Kidney (tissue), 13 donors: ENCODE measurements at regions not wholly inside any gene's neighbourhood (a gene's known extent, or its start where the extent isn't known, plus 50 kb on each side); places are given as distances from the start of the nearest gene placed in this dataset.

Source experiments
- DNase-seq, 5 donors: peaks; one replicate each; pipeline ENCODE4 v3.0.0-alpha.2; 2013 to 2020
- FAIRE-seq: peaks from 2 replicates; lab custom pipeline; 2012; peaks lifted over from hg19 to GRCh38; lab: Jason Lieb, UNC
- H3K27ac ChIP-seq, 2 donors: one replicate each; pipeline ENCODE4 v1.7.0; 2013; ENCODE audit warnings: low read depth in 2 of 2, low read length in 2 of 2, inconsistent platforms in 1 of 2
- H3K27me3 ChIP-seq: one replicate; pipeline ENCODE4 v1.7.1; 2013; ENCODE audit warnings: low read length, inconsistent platforms; ENCODE audit not compliant: control insufficient read depth, insufficient read depth
- H3K36me3 ChIP-seq, 3 donors: one replicate each; pipeline versions ENCODE4 v1.7.0 to v1.7.1; 2013; ENCODE audit warnings: low read length in 3 of 3, control low read depth in 1 of 3, inconsistent platforms in 1 of 3; ENCODE audit not compliant: insufficient read depth in 3 of 3, control insufficient read depth in 2 of 3
- H3K4me1 ChIP-seq, 3 donors: one replicate each; pipeline versions ENCODE4 v1.7.0 to v1.7.1; 2013; ENCODE audit warnings: low read length in 3 of 3, inconsistent platforms in 1 of 3, low read depth in 1 of 3; ENCODE audit not compliant: control insufficient read depth in 2 of 3, insufficient read depth in 2 of 3
- H3K4me3 ChIP-seq, 3 donors: one replicate each; pipeline versions ENCODE4 v1.7.0 to v1.8.1; 2013; ENCODE audit warnings: low read length in 3 of 3, control low read depth in 1 of 3, inconsistent platforms in 1 of 3
- H3K9ac ChIP-seq, 3 donors: one replicate each; pipeline versions ENCODE4 v1.7.0 to v1.7.1; 2013; ENCODE audit warnings: low read length in 3 of 3, control low read depth in 1 of 3, inconsistent platforms in 1 of 3
- H3K9me3 ChIP-seq, 3 donors: one replicate each; pipeline versions ENCODE4 v1.7.0 to v1.7.1; 2013; ENCODE audit warnings: low read length in 3 of 3, control low read depth in 1 of 3, inconsistent platforms in 1 of 3; ENCODE audit not compliant: control insufficient read depth in 2 of 3, insufficient read depth in 1 of 3
- intact Hi-C: fragments of 100-400 bp; cut with DNase I; formaldehyde crosslinking; loops from one replicate; pipeline ENCODE4 v1.11.1; 2022
- TF ChIP-seq, protein P1 (sequence below): IDR thresholded peaks from 3 replicates; pipeline ENCODE4 v1.5.1; 2012; ENCODE audit warnings: mild to moderate bottlenecking, moderate library complexity, borderline replicate concordance; ENCODE audit not compliant: insufficient read depth; ENCODE audit errors: extremely low read depth
- donor health status: control.
- donor health status: control.
- donor health status: control.
- donor health status: control.
- donor health status: control.
- donor health status: DM: yes; HTN: yes; CAD: no.
- donor health status: Normal renal cell carcinoma (clear cell type).

DNA sequence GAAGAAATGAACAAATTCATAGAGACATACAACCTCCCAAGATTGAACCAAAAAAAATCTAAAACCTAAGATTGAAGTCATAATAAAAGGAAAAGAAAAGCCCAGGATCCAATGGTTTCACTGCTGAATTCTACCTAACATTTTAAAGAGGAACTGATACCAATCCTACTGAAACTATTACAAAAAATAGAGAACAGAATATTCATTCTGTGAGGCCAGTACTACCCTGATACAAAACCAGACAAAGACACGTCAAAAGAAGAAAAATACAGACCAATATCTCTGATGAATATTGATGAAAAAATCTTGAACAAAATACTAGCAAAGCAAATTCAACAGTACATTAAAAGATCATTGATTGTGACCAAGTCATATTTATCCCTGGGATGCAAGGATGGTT lies 128.5 kb upstream of the STEAP1 start:
- no peak for DNase-seq
- no peak overlapping the region for H3K27ac ChIP-seq
- H3K36me3 ChIP-seq: no peaks in the 10 kb centered on the region
- H3K4me1 ChIP-seq: no peaks in the 10 kb centered on the region
- no peaks in the 10 kb centered on the region for H3K27me3 ChIP-seq
- no peak overlapping the region for H3K9ac ChIP-seq
- intact Hi-C loops: no loop called here
- no peak overlapping the region for H3K4me3 ChIP-seq
- H3K9me3 ChIP-seq: peaks cover 0 to 3% (median 0%) of the 10 kb centered on the region in 3 donors
- no peak for FAIRE-seq
- TF ChIP-seq, protein P1, sequence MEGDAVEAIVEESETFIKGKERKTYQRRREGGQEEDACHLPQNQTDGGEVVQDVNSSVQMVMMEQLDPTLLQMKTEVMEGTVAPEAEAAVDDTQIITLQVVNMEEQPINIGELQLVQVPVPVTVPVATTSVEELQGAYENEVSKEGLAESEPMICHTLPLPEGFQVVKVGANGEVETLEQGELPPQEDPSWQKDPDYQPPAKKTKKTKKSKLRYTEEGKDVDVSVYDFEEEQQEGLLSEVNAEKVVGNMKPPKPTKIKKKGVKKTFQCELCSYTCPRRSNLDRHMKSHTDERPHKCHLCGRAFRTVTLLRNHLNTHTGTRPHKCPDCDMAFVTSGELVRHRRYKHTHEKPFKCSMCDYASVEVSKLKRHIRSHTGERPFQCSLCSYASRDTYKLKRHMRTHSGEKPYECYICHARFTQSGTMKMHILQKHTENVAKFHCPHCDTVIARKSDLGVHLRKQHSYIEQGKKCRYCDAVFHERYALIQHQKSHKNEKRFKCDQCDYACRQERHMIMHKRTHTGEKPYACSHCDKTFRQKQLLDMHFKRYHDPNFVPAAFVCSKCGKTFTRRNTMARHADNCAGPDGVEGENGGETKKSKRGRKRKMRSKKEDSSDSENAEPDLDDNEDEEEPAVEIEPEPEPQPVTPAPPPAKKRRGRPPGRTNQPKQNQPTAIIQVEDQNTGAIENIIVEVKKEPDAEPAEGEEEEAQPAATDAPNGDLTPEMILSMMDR: no peak

DNA sequence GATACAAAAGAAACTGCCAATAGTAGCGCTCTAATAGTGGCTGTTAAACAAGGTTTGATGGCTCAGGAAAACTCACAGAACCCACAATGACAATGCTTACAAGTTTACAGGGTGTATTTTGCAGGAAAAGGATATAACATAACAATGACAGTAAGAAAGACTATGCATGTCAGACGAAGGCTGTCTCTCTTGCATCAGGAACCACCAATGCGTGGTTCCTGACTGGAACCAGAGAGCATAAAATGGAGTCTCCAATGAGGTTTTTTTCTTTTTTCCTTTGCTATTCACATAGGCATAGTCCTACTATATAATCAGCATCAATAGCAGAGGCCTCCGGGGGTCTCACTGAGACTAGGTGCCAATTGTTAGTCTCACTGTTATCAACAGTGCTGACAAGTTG lies 120.4 kb upstream of the STEAP1 start:
- FAIRE-seq: no peak
- Histone ChIP-seq H3K27me3 (no peaks in the 10 kb centered on the region), H3K9me3 (no peaks in the 10 kb centered on the region), H3K27ac (no peak overlapping the region), H3K4me1 (no peaks in the 10 kb centered on the region), H3K9ac (no peak overlapping the region), H3K4me3 (no peak overlapping the region), H3K36me3 (no peaks in the 10 kb centered on the region)
- no peak for DNase-seq
- TF ChIP-seq, protein P1: no peak
- intact Hi-C loops: no loop called here

DNA sequence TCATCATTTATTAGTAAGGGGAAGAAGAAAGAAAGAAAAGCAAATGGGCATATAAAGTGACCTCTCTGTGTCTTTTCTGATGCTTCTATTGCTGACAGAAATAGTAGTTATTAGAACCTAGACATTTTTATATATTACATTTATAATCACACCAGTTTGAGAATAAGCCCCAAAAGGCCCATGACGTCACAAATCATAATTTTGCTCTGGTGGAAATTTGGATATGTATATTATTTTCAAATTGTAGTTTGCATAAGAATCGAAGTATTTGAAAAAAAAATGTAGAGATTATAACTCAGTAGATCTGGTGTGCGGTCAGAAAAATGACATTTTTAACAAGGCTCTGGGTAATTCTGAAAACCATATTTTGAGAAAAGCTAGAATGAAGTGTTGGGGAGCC lies 101.2 kb upstream of the STEAP1 start:
- no peaks in the 10 kb centered on the region for H3K9me3 ChIP-seq
- no peaks in the 10 kb centered on the region for H3K4me1 ChIP-seq
- H3K4me3 ChIP-seq: no peak overlapping the region
- H3K36me3 ChIP-seq: no peaks in the 10 kb centered on the region
- intact Hi-C loops: no loop called here
- TF ChIP-seq, protein P1: no peak
- DNase-seq (no peak), FAIRE-seq (no peak)
- no peak overlapping the region for H3K9ac ChIP-seq
- H3K27me3 ChIP-seq: no peaks in the 10 kb centered on the region
- H3K27ac ChIP-seq: no peak overlapping the region

DNA sequence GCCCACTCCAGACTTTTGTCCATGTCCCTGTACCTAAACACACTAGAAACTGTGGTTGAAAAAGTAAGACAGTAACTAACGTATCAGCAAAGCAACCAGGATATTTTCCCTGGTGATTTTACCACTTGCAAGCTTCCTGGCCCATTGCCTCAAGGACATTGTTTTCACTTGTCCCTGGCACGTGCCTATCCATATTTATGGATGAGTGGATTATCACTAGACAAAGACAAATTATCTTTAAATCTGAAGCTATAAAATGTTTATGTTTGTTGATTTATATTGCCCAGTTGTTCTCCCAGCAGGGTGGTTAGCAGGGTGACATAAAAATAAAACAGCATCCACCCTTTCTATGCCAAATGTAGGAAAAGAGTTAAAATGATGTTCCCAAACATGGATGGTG lies 93.2 kb upstream of the STEAP1 start:
- no peak overlapping the region for H3K4me3 ChIP-seq
- H3K27me3 ChIP-seq: no peaks in the 10 kb centered on the region
- intact Hi-C loops: no loop called here
- no peaks in the 10 kb centered on the region for H3K36me3 ChIP-seq
- FAIRE-seq (no peak), DNase-seq (no peak)
- no peak overlapping the region for H3K27ac ChIP-seq
- TF ChIP-seq, protein P1: no peak
- H3K4me1 ChIP-seq: no peaks in the 10 kb centered on the region
- no peak overlapping the region for H3K9ac ChIP-seq
- no peaks in the 10 kb centered on the region for H3K9me3 ChIP-seq
